Muscle layer of duodenum (tissue), 2 donors: ENCODE measurements at regions not wholly inside any gene's neighbourhood (a gene's known extent, or its start where the extent isn't known, plus 50 kb on each side); places are given as distances from the start of the nearest gene placed in this dataset.

Experiments
- H3K27ac ChIP-seq: one replicate; pipeline ENCODE4 v1.7.0; 2013; ENCODE audit warnings: mild to moderate bottlenecking, low read length
- H3K27me3 ChIP-seq: one replicate; pipeline ENCODE4 v1.7.0; 2013; ENCODE audit warnings: low read depth, mild to moderate bottlenecking, control low read depth, low read length
- H3K36me3 ChIP-seq, 2 donors: one replicate each; pipeline ENCODE4 v1.7.0; 2013; ENCODE audit warnings: low read length in 2 of 2, control low read depth in 1 of 2, mild to moderate bottlenecking in 1 of 2; ENCODE audit not compliant: insufficient read depth in 2 of 2, control insufficient read depth in 1 of 2
- H3K4me1 ChIP-seq, 2 donors: one replicate each; pipeline ENCODE4 v1.7.0; 2013; ENCODE audit warnings: low read length in 2 of 2, mild to moderate bottlenecking in 2 of 2, control low read depth in 1 of 2, moderate library complexity in 1 of 2; ENCODE audit not compliant: insufficient read depth in 2 of 2, control insufficient read depth in 1 of 2
- H3K4me3 ChIP-seq, 2 donors: one replicate each; pipeline ENCODE4 v1.7.0; 2013; ENCODE audit warnings: low read length in 2 of 2, low read depth in 1 of 2, mild to moderate bottlenecking in 1 of 2
- H3K9me3 ChIP-seq, 2 donors: one replicate each; pipeline ENCODE4 v1.7.0; 2013; ENCODE audit warnings: low read length in 2 of 2, control low read depth in 1 of 2, mild to moderate bottlenecking in 1 of 2; ENCODE audit not compliant: control insufficient read depth in 1 of 2
- donor health status: healthy.

DNA sequence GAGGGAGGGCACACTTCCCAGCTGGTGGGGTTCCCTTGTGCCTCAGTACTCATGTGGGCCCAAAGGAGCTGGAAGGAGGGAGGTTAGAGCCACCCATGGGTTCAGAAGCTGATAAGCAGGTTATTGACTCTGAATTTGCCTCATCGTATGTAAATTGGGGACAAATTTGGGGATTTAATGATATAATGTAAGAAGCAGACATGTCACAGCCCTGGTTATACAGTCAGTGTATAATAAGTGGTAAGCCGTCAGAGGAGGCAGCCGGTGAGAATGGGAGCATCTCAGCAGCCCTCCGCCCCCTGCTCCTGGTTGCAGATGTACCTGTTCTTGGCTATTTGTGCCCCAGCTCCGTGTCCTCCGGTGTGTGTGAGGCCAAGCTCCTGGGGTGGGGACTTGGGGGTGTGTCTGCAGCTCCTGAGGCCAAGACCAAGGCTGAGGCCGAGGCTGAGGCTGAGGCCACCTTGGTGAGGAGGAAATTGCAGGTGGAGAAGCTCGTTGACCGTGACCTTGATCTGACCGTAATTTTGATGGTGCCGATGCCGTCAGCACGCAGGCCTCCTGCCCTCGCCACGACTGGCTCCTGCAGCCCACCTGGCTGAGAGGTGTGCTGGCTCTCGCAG lies 288.1 kb downstream of the SEC14L1 start:
- Histone ChIP-seq H3K36me3 (no peaks in the 10 kb centered on the region), H3K4me1 (peaks cover 51 to 89% of the 10 kb centered on the region in 2 donors), H3K27ac (peak overlapping the region; percentile 91), H3K4me3 (no peak overlapping the region), H3K9me3 (no peaks in the 10 kb centered on the region), H3K27me3 (no peaks in the 10 kb centered on the region)

DNA sequence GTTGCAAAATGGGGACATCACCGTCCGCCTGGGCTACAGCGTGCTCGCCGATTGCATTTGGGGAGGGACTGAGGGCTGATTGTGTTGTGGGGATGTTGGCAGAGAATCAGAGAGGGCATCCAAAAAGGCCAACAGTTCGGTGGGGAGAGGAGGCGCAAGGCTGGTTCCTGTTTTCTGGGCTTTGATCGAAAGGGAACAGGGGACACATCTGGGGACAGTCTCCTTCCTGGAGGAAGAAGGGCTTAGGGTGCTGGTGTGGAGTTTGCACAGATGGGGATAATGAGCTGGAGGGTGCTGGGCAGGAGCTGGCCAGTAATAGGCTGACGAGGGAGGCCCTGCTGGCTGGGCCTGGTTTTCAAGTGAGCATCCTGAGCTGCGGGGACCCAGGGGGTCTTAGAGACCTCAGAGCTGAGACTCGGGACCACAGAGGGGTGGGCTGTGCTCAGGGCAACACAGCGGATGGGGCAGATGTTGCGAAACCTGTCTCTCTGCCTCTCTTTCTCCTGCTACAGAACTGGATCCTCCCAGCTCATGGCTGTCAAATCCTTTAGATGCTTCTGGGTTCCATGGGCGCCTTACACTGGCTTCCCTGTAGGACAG lies 288.7 kb downstream of the SEC14L1 start:
- Histone ChIP-seq H3K36me3 (no peaks in the 10 kb centered on the region), H3K27me3 (no peaks in the 10 kb centered on the region), H3K4me1 (peaks cover 49 to 89% of the 10 kb centered on the region in 2 donors), H3K9me3 (no peaks in the 10 kb centered on the region), H3K4me3 (no peak overlapping the region), H3K27ac (peak overlapping the region; percentile 67)

DNA sequence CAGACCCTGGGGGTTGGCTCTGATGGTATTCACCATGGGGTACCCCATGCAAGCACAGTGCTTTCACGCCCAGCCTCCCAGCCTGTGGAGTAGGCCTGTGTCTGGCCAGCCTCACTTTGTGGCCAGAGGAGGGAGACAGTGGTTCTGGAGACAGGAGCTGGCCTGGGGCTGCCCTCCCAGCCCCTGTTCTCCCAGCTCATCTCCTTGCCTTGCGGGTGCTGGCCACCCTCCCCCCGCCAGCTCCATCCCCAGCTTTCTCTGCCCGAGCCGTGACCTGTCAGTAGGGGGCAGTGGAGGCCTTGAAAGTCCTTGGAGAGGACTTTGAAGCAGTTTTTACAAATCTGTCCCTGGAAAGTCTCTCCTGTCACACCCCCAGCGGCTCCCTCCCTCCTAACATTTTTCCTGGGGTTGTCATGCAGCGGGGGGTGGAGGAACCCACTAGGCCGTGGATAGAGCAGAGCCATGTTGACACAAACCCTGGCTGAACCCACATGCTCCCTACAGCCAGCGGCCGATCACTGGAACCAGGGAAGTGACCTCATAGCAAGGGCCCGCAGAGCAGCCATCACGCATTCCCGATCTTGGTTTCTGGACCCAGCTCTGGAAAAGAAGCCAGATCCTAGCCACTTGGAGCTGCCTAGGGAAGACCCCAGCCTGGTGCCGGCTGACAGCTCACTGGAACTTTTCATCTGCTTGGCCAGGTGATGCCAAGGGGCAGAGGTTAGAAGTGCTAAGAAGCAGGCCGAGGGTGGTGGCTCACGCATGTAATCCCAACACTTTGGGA lies 289.4 kb downstream of the SEC14L1 start:
- Histone ChIP-seq H3K4me3 (no peak overlapping the region), H3K27me3 (no peaks in the 10 kb centered on the region), H3K4me1 (peaks cover 55 to 89% of the 10 kb centered on the region in 2 donors), H3K9me3 (no peaks in the 10 kb centered on the region), H3K36me3 (no peaks in the 10 kb centered on the region), H3K27ac (peak overlapping the region; percentile 67)

DNA sequence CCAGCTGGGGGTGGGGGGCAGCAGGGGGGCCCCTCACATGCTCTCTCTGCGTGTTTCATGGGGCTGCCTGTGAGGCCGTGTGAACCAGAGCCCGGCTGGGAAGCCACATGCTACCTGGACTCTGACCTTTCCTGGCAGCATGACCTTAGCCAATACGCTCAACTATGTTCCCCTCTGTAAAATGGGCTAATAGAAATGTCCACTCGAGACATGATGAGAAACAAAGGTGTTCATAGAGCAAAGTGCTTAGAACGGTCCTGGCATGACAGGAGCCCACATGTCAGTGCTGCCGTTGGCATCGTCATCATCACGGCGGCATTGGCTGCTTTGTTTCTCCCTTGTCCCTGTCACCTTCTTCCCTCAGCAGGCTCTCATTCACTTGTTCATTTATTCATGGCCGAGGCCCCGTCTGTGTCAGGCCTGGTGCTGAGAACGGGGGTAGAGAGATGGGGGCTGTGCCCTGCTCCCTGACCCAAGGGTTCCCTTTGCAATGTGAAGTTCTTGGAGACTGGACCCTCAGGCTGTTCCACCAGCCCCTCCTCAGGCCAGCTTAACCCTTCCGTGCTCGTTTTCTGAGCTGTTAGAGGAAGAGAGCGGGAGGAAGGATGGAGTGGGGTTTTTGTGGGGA lies 291.4 kb downstream of the SEC14L1 start:
- Histone ChIP-seq H3K9me3 (no peaks in the 10 kb centered on the region), H3K4me3 (no peak overlapping the region), H3K27ac (no peak overlapping the region), H3K4me1 (peaks cover 60 to 89% of the 10 kb centered on the region in 2 donors), H3K36me3 (no peaks in the 10 kb centered on the region), H3K27me3 (no peaks in the 10 kb centered on the region)

DNA sequence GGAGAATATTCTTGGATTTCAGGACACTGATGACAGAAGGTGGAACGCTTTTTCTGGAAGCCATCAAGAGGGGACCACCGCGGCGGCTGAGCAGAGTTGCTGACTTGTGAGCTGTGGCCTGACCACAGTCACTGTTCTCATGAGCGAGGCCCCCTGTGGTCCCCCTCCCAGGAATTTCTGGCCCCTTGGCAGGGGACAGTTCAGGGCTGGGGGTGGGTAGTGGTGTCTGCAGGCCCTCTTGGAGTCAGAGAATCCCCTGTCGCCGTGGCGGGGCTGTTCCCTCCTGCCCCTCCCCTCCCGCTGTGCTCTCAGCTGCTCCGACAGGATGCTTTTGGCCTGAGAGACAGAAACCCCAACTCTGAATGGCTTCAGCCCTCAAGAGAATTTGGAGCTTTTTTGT lies 292.0 kb downstream of the SEC14L1 start:
- Histone ChIP-seq H3K9me3 (no peaks in the 10 kb centered on the region), H3K36me3 (no peaks in the 10 kb centered on the region), H3K4me3 (no peak overlapping the region), H3K27ac (no peak overlapping the region), H3K27me3 (no peaks in the 10 kb centered on the region), H3K4me1 (peaks cover 55 to 89% of the 10 kb centered on the region in 2 donors)

DNA sequence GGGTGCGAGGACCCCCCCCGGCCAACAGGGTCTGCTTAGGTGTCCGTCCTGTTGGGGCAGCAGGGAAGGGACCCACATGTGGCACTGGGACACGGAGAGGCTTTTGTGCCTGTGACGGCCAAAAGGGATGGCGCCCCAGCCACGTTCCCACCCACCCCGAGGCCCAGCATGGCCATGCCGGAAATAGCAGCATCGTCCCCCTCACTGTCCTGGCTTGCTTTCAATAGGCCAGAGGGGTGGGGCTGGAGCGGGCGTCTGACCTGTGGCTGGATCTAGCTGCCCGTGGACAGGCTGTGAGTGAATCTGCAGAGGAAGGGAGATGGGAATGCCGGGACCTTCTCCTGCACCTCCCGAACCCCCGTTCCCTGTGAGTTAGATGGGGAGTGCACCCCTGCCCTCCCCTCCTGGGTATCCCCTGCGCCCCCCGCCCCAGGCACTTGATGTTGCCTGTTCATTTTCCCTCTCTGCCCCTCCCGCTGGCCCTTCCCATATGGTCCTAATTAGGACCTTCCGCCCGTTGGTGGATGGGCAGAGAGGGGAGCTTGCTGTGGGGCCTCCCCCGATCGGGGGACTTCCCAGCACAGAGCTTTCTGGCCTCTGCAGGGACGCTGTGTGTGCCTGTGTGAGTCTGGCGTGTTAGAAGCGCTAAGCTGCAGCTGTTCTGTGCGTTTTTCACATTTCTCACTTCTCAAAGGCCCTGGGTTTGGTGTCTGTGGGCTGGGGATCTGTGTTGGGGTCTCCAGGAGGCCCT lies 292.8 kb downstream of the SEC14L1 start:
- peak overlapping the region in 1 of 2 donors; percentile 6 for H3K4me3 ChIP-seq
- H3K27me3 ChIP-seq = no peaks in the 10 kb centered on the region
- no peaks in the 10 kb centered on the region for H3K9me3 ChIP-seq
- no peak overlapping the region for H3K27ac ChIP-seq
- no peaks in the 10 kb centered on the region for H3K36me3 ChIP-seq
- peaks cover 47 to 89% of the 10 kb centered on the region in 2 donors for H3K4me1 ChIP-seq

DNA sequence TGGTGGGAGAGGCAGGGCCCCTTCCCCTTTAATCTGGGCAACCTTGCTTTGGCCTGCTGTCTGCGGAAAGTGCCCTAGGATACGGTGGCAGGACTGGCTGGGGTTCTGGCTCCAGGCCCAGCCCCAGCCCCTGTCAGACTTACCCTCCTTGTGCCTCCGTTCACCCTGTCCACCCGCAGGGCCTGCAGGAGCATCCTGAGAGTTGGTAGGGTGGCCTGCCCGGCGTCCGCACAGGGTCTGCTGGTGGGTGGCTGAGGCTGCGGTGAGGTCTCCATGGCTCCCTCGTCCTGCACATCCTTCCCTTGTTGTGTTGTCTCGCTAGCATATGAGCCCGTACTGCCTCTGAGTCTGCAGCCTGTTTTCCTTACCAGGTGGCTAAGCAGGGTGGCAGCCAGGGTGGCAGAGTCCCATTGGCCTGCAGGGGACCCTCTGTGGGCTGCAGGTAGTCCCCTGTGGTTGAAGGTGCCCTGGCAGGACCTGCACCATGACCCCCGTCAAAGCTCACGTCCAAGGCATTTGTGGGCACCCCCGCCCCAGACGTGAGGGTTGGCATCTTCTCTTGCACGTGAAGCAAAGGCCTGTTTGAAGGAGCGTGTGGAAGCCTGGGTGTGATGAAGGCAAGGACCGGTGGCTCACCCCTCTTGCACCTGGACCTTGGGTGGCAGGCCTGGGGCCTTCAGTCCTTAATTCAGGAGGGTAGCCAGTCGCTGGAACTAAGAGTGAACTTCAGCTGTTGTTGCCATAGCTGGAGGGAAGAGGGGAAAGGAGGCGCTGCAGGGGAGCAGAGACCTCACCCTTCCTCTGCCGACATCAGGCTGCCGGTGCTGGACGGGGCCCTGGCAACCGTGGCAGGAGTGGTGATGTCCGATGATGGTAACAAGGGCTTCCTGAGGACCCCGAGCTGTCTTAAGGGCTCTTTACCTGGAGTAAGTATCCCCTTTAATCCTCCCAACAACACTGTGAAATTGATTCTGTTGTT lies 293.7 kb downstream of the SEC14L1 start:
- H3K4me1 ChIP-seq = peaks cover 43 to 89% of the 10 kb centered on the region in 2 donors
- H3K36me3 ChIP-seq = no peaks in the 10 kb centered on the region
- H3K27ac ChIP-seq = no peak overlapping the region
- no peaks in the 10 kb centered on the region for H3K27me3 ChIP-seq
- peak overlapping the region in 1 of 2 donors; percentile 6 for H3K4me3 ChIP-seq
- H3K9me3 ChIP-seq = no peaks in the 10 kb centered on the region

DNA sequence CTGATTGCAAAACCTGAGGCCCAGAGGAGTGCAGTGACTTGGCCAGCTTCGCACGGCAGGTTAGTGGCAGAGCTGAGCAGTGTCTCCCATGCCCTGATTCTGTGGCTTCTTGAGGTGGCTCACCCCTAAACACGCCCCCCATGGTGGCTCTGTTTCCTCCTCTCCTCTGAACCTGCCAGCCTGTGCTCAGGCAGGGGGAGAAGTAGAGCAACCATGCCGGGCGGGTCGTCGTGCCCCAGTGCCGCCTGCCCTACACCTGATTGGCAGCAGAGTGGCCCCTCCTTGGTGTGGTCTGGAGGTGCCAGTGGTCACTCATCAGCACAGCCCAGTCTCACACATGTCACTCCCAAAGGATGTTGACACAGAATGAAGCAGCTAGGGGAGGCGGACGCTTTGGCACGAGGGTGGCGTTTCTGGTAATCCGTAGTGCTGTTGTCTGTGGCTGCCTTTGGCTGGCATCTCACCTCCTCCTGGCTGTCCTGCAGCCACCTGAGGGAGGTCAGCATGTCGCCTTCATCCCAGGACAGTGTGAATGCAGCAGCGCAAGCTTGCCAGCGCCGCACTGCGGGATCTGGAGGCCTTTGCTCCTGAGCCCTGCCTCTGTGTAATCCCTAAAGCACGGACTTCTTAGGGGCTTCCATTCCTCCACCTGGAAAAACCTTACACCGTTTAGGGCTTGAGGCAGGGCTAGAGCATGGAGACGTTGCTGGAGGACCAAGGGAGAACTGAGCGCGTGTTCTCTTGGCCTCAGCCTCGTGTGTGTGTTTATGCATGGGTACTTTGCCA lies 294.7 kb downstream of the SEC14L1 start:
- no peak overlapping the region for H3K27ac ChIP-seq
- no peaks in the 10 kb centered on the region for H3K36me3 ChIP-seq

DNA sequence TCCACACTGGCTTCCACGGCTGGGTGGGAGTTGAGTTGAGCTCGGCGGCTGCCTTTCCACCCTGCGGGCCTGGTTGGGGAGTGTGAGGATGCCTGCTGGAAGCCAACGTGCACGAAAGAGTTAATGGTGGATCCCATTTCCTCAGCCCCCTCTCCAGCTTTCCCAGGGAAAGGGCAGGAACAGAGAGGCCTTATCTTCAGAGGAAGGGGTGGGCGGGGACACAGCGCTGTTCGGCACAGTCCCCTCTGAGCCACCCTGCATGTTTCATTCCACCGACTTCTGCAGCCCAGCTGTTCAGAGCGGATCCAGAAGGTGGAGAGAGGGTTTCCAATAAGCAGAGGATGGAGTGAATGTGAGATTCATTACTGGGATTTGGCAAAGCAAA lies 295.3 kb downstream of the SEC14L1 start:
- no peaks in the 10 kb centered on the region for H3K27me3 ChIP-seq
- no peaks in the 10 kb centered on the region for H3K9me3 ChIP-seq
- H3K4me3 ChIP-seq = no peak overlapping the region
- H3K4me1 ChIP-seq = peaks cover 47 to 91% of the 10 kb centered on the region in 2 donors
- no peaks in the 10 kb centered on the region for H3K36me3 ChIP-seq
- no peak overlapping the region for H3K27ac ChIP-seq

More for the DNA sequence above, 294.7 kb downstream of the SEC14L1 start:
- Histone ChIP-seq H3K4me3 (no peak overlapping the region), H3K27me3 (no peaks in the 10 kb centered on the region), H3K4me1 (peaks cover 41 to 91% of the 10 kb centered on the region in 2 donors), H3K9me3 (no peaks in the 10 kb centered on the region)
